ENCODE measurements at regions not wholly inside any gene's neighbourhood (a gene's known extent, or its start where the extent isn't known, plus 50 kb on each side); places are given as distances from the start of the nearest gene placed in this dataset.

DNA sequence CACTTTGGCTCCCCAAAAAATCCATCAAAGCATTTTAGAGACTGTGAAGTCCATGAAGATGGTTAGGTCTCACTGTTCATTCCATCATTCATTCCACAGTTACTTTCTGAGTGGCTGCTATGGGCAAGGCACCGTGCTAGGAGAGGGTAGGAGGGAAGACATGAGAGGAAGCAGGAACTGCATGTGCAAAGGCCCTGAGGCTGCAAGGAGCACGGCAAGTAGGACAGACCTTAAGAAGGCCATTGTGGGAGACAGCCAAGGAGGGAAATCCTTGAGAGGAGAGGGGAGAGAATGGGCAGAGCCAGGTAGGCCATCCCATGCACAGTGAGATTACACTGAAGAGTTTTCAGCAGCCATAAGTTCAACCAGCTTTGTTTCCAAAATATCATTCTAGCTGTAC, 196.2 kb upstream of the DYNLRB2 start:
- TF ChIP-seq, protein P1, sequence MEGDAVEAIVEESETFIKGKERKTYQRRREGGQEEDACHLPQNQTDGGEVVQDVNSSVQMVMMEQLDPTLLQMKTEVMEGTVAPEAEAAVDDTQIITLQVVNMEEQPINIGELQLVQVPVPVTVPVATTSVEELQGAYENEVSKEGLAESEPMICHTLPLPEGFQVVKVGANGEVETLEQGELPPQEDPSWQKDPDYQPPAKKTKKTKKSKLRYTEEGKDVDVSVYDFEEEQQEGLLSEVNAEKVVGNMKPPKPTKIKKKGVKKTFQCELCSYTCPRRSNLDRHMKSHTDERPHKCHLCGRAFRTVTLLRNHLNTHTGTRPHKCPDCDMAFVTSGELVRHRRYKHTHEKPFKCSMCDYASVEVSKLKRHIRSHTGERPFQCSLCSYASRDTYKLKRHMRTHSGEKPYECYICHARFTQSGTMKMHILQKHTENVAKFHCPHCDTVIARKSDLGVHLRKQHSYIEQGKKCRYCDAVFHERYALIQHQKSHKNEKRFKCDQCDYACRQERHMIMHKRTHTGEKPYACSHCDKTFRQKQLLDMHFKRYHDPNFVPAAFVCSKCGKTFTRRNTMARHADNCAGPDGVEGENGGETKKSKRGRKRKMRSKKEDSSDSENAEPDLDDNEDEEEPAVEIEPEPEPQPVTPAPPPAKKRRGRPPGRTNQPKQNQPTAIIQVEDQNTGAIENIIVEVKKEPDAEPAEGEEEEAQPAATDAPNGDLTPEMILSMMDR (IDR thresholded peaks at IDR 0.05), result no peak
- no peak for TF ChIP-seq EP300 (IDR thresholded peaks at IDR 0.05)

Data from esophagus muscularis mucosa (tissue), 3 donors.